GM12878 (cell line): ENCODE measurements at regions not wholly inside any gene's neighbourhood (a gene's known extent, or its start where the extent isn't known, plus 50 kb on each side); places are given as distances from the start of the nearest gene placed in this dataset.
A peak's percentile ranks its signal among the peaks of the same experiment; 100 is the strongest.

Experiments
- ATAC-seq: fragments of 200-7000 bp; cut with Tn5 transposase; 3 replicates; pipeline ENCODE4 v1.9.1; 2020; ENCODE audit warnings: mild to moderate bottlenecking, moderate library complexity
- BruUV-seq: library from RNA; stranded (reverse); fragments of 400-500 nt; replicated peaks from 2 replicates; lab custom pipeline; 2021; lab: Mats Ljungman, UMichigan
- CTCF ChIA-PET: fragments of 300-600 bp; sonication (Branson Sonifier 250); formaldehyde crosslinking; extraction: SDS; loops from one replicate; lab custom pipeline; 2021; ENCODE audit warnings: inconsistent platforms; lab: Yijun Ruan, JAX
- POLR2A ChIA-PET: fragments of 350-600 bp; formaldehyde crosslinking; extraction: SDS; loops from one replicate; lab custom pipeline; 2021; ENCODE audit warnings: inconsistent platforms; lab: Charles Lee
- RAD21 ChIA-PET: fragments of 300-600 bp; sonication (Branson Sonifier 250); formaldehyde crosslinking; loops from one replicate; lab custom pipeline; 2023; ENCODE audit warnings: antibody characterized with exemption; ENCODE audit not compliant: unreplicated experiment; lab: Charles Lee
- SMC1A ChIA-PET: fragments of 300-600 bp; sonication (Branson Sonifier 250); formaldehyde crosslinking; loops from one replicate; lab custom pipeline; 2023; ENCODE audit not compliant: unreplicated experiment, uncharacterized antibody; lab: Charles Lee
- DNase-seq: peaks from one replicate; pipeline ENCODE4 v3.0.0-alpha.2; 2011; ENCODE audit warnings: low read depth, low spot score
- FAIRE-seq: peaks from 3 replicates; lab custom pipeline; 2011; peaks lifted over from hg19 to GRCh38; lab: Jason Lieb, UNC
- H2AFZ ChIP-seq: 2 replicates; pipeline ENCODE4 v1.6.0; 2011; ENCODE audit warnings: low read depth, low read length, control low read depth; ENCODE audit not compliant: control insufficient read depth
- H3K27ac ChIP-seq: 2 replicates; pipeline ENCODE4 v1.5.1; 2011; ENCODE audit warnings: control low read depth; ENCODE audit not compliant: control insufficient read depth, insufficient read depth
- H3K27me3 ChIP-seq, 2 experiments: replicated peaks in 1 of 2; 2 replicates each; pipeline versions ENCODE4 v1.6.0 to v1.6.1; 2011; ENCODE audit warnings: low read length in 1 of 2; ENCODE audit not compliant: control insufficient read depth in 2 of 2, insufficient read depth in 2 of 2
- H3K36me3 ChIP-seq, 2 experiments: 2 replicates each; pipeline ENCODE4 v1.5.1; 2011; ENCODE audit warnings: low read length in 1 of 2; ENCODE audit not compliant: control insufficient read depth in 2 of 2, insufficient read depth in 2 of 2
- H3K4me1 ChIP-seq: 2 replicates; pipeline ENCODE4 v1.6.1; 2011; ENCODE audit warnings: mild to moderate bottlenecking, low read length, moderate library complexity, mixed read lengths; ENCODE audit not compliant: control insufficient read depth, insufficient read depth
- H3K4me2 ChIP-seq: 2 replicates; pipeline ENCODE4 v1.6.0; 2011; ENCODE audit warnings: control low read depth; ENCODE audit not compliant: control insufficient read depth, insufficient read depth
- H3K4me3 ChIP-seq: fragments of 200-600 bp; sonication (generic); 2 replicates; pipeline ENCODE4 v1.5.1; 2016
- H3K79me2 ChIP-seq: 2 replicates; pipeline ENCODE4 v1.6.0; 2011; ENCODE audit warnings: low read length; ENCODE audit not compliant: control insufficient read depth, insufficient read depth
- H3K9ac ChIP-seq: 2 replicates; pipeline ENCODE4 v1.8.0; 2011; ENCODE audit warnings: low read length, control low read depth, mixed read lengths; ENCODE audit not compliant: control insufficient read depth, insufficient read depth
- H3K9me3 ChIP-seq: replicated peaks from 3 replicates; pipeline ENCODE4 v1.5.1; 2011; ENCODE audit warnings: mild to moderate bottlenecking, low read length; ENCODE audit not compliant: control insufficient read depth, insufficient read depth
- H4K20me1 ChIP-seq: 2 replicates; pipeline ENCODE4 v1.6.0; 2011; ENCODE audit not compliant: control insufficient read depth, insufficient read depth
- EGR1 ChIP-seq, 2 experiments: IDR thresholded peaks; 1 replicate in 1 of 2; 2 replicates in 1 of 2; pipeline ENCODE4 v1.6.1; 2011 to 2012; ENCODE audit warnings: low read depth in 2 of 2, low read length in 2 of 2, borderline replicate concordance in 1 of 2, mild to moderate bottlenecking in 1 of 2, moderate library complexity in 1 of 2
- IKZF2 ChIP-seq, 2 experiments: fragments of 450-650 bp; IDR thresholded peaks; 2 replicates each; pipeline ENCODE4 v1.6.1; 2017; ENCODE audit warnings: mild to moderate bottlenecking in 2 of 2, moderate library complexity in 2 of 2
- KDM1A ChIP-seq: fragments of 200-600 bp; sonication (generic); IDR thresholded peaks from 2 replicates; pipeline ENCODE4 v1.6.1; 2016; ENCODE audit warnings: borderline replicate concordance
- RAD21 ChIP-seq: IDR thresholded peaks from 2 replicates; pipeline ENCODE4 v1.6.1; 2011; ENCODE audit warnings: mild to moderate bottlenecking, low read depth, low read length, moderate library complexity; ENCODE audit not compliant: insufficient read depth
- ZNF217 ChIP-seq: fragments of 450-650 bp; IDR thresholded peaks from 2 replicates; pipeline ENCODE4 v1.6.1; 2017; ENCODE audit warnings: antibody characterized with exemption, mild to moderate bottlenecking
- ZNF384 ChIP-seq: IDR thresholded peaks from 2 replicates; pipeline ENCODE4 v1.6.1; 2012; ENCODE audit warnings: low read depth, mild to moderate bottlenecking, low read length, improper control_type of control experiment, borderline replicate concordance
- WGBS: methylation state at CpG from one replicate; pipeline ENCODE4 v1.1.6; 2016; ENCODE audit warnings: low lambda C conversion rate; ENCODE audit not compliant: insufficient replicate concordance, insufficient coverage; ENCODE audit errors: missing lambda C conversion rate; 5-methylcytosine and 5-hydroxymethylcytosine counted together
- in situ Hi-C: fragments of 300-500 bp; cut with MboI; formaldehyde crosslinking; loops from 9 replicates; pipeline ENCODE4 v1.14.3; 2018; ENCODE audit warnings: mixed read lengths
- intact Hi-C: fragments of 100-400 bp; cut with micrococcal nuclease; formaldehyde crosslinking; loops from one replicate; pipeline ENCODE4 v1.14.2; 2022; ENCODE audit not compliant: unreplicated experiment

DNA sequence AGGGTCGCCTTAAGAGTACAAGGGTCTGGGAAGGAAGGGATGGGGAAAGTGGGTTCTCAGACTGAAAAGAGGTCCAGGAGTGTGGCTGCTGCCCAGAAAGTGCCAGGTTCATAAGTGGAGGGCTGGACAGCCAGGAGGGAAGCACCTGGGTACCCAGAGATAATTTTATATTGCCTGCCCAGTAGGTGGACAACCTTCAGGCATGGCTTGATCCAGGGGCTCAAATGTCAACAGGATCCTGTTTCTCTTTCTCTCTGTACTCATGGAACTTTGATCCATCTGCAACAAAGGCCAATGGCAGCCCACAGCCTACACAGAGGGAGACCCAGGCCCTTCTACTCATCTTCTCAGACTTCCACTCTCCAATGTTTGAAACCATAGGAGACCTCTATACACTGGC, 80.5 kb upstream of the GRK3 start:
- ChIA-PET CTCF (interaction anchor here (0.6 to 1.2 kb wide), 2 partner anchors 9 to 880 kb away, joined by 3 to 4 read pairs; no protein-coding TSS in a partner anchor), RAD21 (interaction anchor here (1.4 to 4.3 kb wide), 4 partner anchors 11 to 289 kb away, joined by 4 to 21 read pairs (median 6); no protein-coding TSS in a partner anchor), POLR2A (no interaction called here), SMC1A (interaction anchor here (1.1 to 2.8 kb wide), 3 partner anchors 11 to 58 kb away, joined by 5 to 20 read pairs (median 6); no protein-coding TSS in a partner anchor)
- H3K4me3 ChIP-seq: no peak overlapping the region
- ATAC-seq (no peak), DNase-seq (no peak), FAIRE-seq (no peak)
- peaks cover 10% of the 10 kb centered on the region for H3K4me1 ChIP-seq
- in situ Hi-C loops: no loop called here
- no peaks in the 10 kb centered on the region for H3K27me3 ChIP-seq
- H4K20me1 ChIP-seq: no peaks in the 10 kb centered on the region
- intact Hi-C loops: no loop called here
- no peak overlapping the region for H3K9ac ChIP-seq
- no TSS peak for BruUV-seq
- H3K36me3 ChIP-seq: no peaks in the 10 kb centered on the region
- H2AFZ ChIP-seq: no peak overlapping the region
- no peaks in the 10 kb centered on the region for H3K79me2 ChIP-seq
- H3K9me3 ChIP-seq: no peaks in the 10 kb centered on the region
- TF ChIP-seq KDM1A: no peak
- no peak for TF ChIP-seq ZNF384
- no peak for TF ChIP-seq RAD21
- TF ChIP-seq ZNF217: 0 out of 2 replicates have a peak, but pooled peaks have one; percentile 38
- TF ChIP-seq EGR1 (IDR thresholded peaks at IDR 0.05; ENCODE audit: borderline replicate concordance in 1 of 2, low read depth in 2 of 2, low read length in 2 of 2): no peak
- TF ChIP-seq IKZF2 (IDR thresholded peaks at IDR 0.05): no peak
- no peak overlapping the region for H3K4me2 ChIP-seq
- 61% methylated on average over 1 of the region's 1 CpG for WGBS
- H3K27ac ChIP-seq: no peak overlapping the region
